ENCODE measurements at regions not wholly inside any gene's neighbourhood (a gene's known extent, or its start where the extent isn't known, plus 50 kb on each side); places are given as distances from the start of the nearest gene placed in this dataset.

- CTCF ChIA-PET: interaction anchor here (1.0 kb wide), 1 partner anchor 239 kb away, joined by 3 read pairs; no protein-coding TSS in a partner anchor
- no peak overlapping the region for H2AFZ ChIP-seq (ENCODE audit: low read depth, low read length)
- BruUV-seq (replicated peaks): no TSS peak
Observed at GRCh38 chr6:9398071-9398766, 962.9 kb upstream of the SLC35B3 start.

More at GRCh38 chr6:9398071-9398766, 962.9 kb upstream of the SLC35B3 start:
- Histone ChIP-seq H3K36me3 (ENCODE audit: control insufficient read depth in 2 of 2, extremely low read depth in 1 of 2, insufficient read depth in 2 of 2, low read length in 2 of 2) (no peaks in the 10 kb centered on the region), H3K4me2 (ENCODE audit: insufficient read depth, low read length) (no peak overlapping the region), H3K27ac (ENCODE audit: insufficient read depth, low read depth, low read length) (no peak overlapping the region), H3K4me1 (ENCODE audit: control insufficient read depth, extremely low read depth, insufficient read depth, low read length) (no peaks in the 10 kb centered on the region), H3K9me3 (replicated peaks; ENCODE audit: control insufficient read depth, insufficient read depth, low read length) (no peaks in the 10 kb centered on the region), H4K20me1 (replicated peaks; ENCODE audit: control insufficient read depth, extremely low read depth, insufficient read depth, low read length) (no peaks in the 10 kb centered on the region), H3K27me3 (ENCODE audit: control insufficient read depth in 2 of 2, insufficient read depth in 2 of 2, low read length in 2 of 2) (no peaks in the 10 kb centered on the region), H3K9ac (replicated peaks; ENCODE audit: extremely low read depth, insufficient read depth, low read length) (no peak overlapping the region), H3K4me3 (replicated peaks in 1 of 3; ENCODE audit: insufficient read depth in 1 of 3, low read depth in 1 of 3, low read length in 3 of 3) (no peak overlapping the region), H3K79me2 (ENCODE audit: control insufficient read depth, insufficient read depth, low read length) (no peaks in the 10 kb centered on the region), H3K9me1 (replicated peaks; ENCODE audit: control insufficient read depth, extremely low read depth, insufficient read depth, low read length) (no peaks in the 10 kb centered on the region)
- dilution Hi-C loops (cut with MboI; ENCODE audit: extremely low pct_ligation_motif_present, low sequenced_read_pairs) (no loop called here), intact Hi-C loops (cut with micrococcal nuclease) (no loop called here)
- FAIRE-seq: no peak
- TF ChIP-seq POLR2A (IDR thresholded peaks at IDR 0.05; ENCODE audit: low read depth, low read length) (no peak), EZH2 (IDR thresholded peaks at IDR 0.05; ENCODE audit: borderline replicate concordance, low read depth, low read length, severe bottlenecking) (no peak), MAX (IDR thresholded peaks at IDR 0.05; ENCODE audit: insufficient read depth, insufficient read length) (no peak), GATA2 (IDR thresholded peaks at IDR 0.05; ENCODE audit: insufficient read depth, insufficient read length, low read depth, low read length) (no peak), MYC (IDR thresholded peaks at IDR 0.05; ENCODE audit: low read depth, low read length) (no peak), FOS (IDR thresholded peaks at IDR 0.05; ENCODE audit: borderline replicate concordance, insufficient read depth, low read length) (no peak), CTCF (IDR thresholded peaks at IDR 0.05; ENCODE audit: extremely low read depth in 1 of 2, insufficient read depth in 1 of 2, low read depth in 1 of 2, low read length in 2 of 2) (no peak), POLR2AphosphoS5 (IDR thresholded peaks at IDR 0.05; ENCODE audit: insufficient read depth, low read depth, low read length) (no peak), JUN (IDR thresholded peaks at IDR 0.05; ENCODE audit: borderline replicate concordance, insufficient read depth, insufficient read length, low read depth) (no peak)
- DNase-seq (ENCODE audit: low read depth, low spot score): peak; percentile 9
- POLR2A ChIA-PET: no interaction called here
